ENCODE measurements at regions not wholly inside any gene's neighbourhood (a gene's known extent, or its start where the extent isn't known, plus 50 kb on each side); places are given as distances from the start of the nearest gene placed in this dataset.

GRCh38 chr2:66073172-66073571 is 361.8 kb upstream of the MEIS1 start:
- Histone ChIP-seq H3K9me3 (ENCODE audit: control insufficient read depth, insufficient read depth, low read depth, low read length) (no peaks in the 10 kb centered on the region), H3K4me3 (ENCODE audit: low read depth, low read length) (no peak overlapping the region), H3K36me3 (ENCODE audit: control insufficient read depth in 2 of 2, insufficient read depth in 1 of 2, low read length in 2 of 2) (no peaks in the 10 kb centered on the region), H3K27ac (ENCODE audit: extremely low read depth, low read depth, low read length) (no peak overlapping the region), H3K4me1 (ENCODE audit: control insufficient read depth, insufficient read depth, low read length) (peaks cover 13% of the 10 kb centered on the region)
- CTCF ChIA-PET, result interaction anchor here (0.6 kb wide), 1 partner anchor 288 kb away, joined by 3 read pairs; no protein-coding TSS in a partner anchor
- POLR2A ChIA-PET, result no interaction called here
- TF ChIP-seq ZSCAN16 (tag by site-specific recombination; IDR thresholded peaks at IDR 0.05) (no peak), REST (tag by site-specific recombination; IDR thresholded peaks at IDR 0.05) (no peak)

- POLR2A ChIA-PET, result no interaction called here
- TF ChIP-seq GLI4 (tag by site-specific recombination; IDR thresholded peaks at IDR 0.05) (no peak), KLF8 (tag by site-specific recombination; IDR thresholded peaks at IDR 0.05) (peak; percentile 29; the same call in 1 of the 2 replicates), ZSCAN30 (tag by site-specific recombination; IDR thresholded peaks at IDR 0.05) (no peak), ZNF600 (tag by site-specific recombination; IDR thresholded peaks at IDR 0.05) (no peak), ZNF10 (tag by site-specific recombination; IDR thresholded peaks at IDR 0.05) (peak; percentile 26; the same call in 1 of the 2 replicates), ATF2 (tag by site-specific recombination; IDR thresholded peaks at IDR 0.05; ENCODE audit: low read depth) (peak; percentile 50; the same call in 1 of the 2 replicates), PATZ1 (tag by site-specific recombination; IDR thresholded peaks at IDR 0.05) (peak; percentile 49; the same call in 1 of the 2 replicates), IKZF3 (tag by site-specific recombination; IDR thresholded peaks at IDR 0.05) (peak; percentile 86), HOXA7 (CRISPR knock-in tag; IDR thresholded peaks at IDR 0.05; ENCODE audit: borderline replicate concordance) (no peak), ZNF530 (tag by site-specific recombination; IDR thresholded peaks at IDR 0.05; ENCODE audit: low read depth) (no peak), ZFP37 (tag by site-specific recombination; IDR thresholded peaks at IDR 0.05) (no peak), ZNF2 (tag by site-specific recombination; IDR thresholded peaks at IDR 0.05) (0 out of 2 replicates have a peak, but pooled peaks have one; percentile 11), TCF7L2 (IDR thresholded peaks at IDR 0.05; ENCODE audit: borderline replicate concordance, low read depth, low read length) (peak; percentile 91), ZNF529 (tag by site-specific recombination; IDR thresholded peaks at IDR 0.05; ENCODE audit: insufficient replicate concordance) (no peak), ZNF785 (tag by site-specific recombination; IDR thresholded peaks at IDR 0.05) (no peak), ZNF266 (tag by site-specific recombination; IDR thresholded peaks at IDR 0.05; ENCODE audit: low read depth) (no peak), OSR2 (tag by site-specific recombination; IDR thresholded peaks at IDR 0.05) (peak; percentile 44), WT1 (tag by site-specific recombination; IDR thresholded peaks at IDR 0.05) (peak; percentile 45; the same call in 1 of the 2 replicates), PRDM6 (tag by site-specific recombination; IDR thresholded peaks at IDR 0.05) (peak; percentile 97), ZBTB44 (tag by site-specific recombination; IDR thresholded peaks at IDR 0.05) (peak; percentile 48), ZNF335 (tag by site-specific recombination; conservative IDR thresholded peaks at IDR 0.05) (peak; percentile 52)
Observed at GRCh38 chr2:66070721-66071602, 364.0 kb upstream of the MEIS1 start.

More at GRCh38 chr2:66070721-66071602, 364.0 kb upstream of the MEIS1 start:
- H3K4me3 ChIP-seq (ENCODE audit: low read depth, low read length), result no peak overlapping the region
- H3K4me1 ChIP-seq (ENCODE audit: control insufficient read depth, insufficient read depth, low read length), result peaks cover 13% of the 10 kb centered on the region
- CTCF ChIA-PET, result interaction anchor here (0.5 to 0.6 kb wide), 2 partner anchors 430 to 1691 kb away, joined by 3 read pairs; no protein-coding TSS in a partner anchor
- peak overlapping the region; percentile 79 for H3K27ac ChIP-seq (ENCODE audit: extremely low read depth, low read depth, low read length)
- H3K9me3 ChIP-seq (ENCODE audit: control insufficient read depth, insufficient read depth, low read depth, low read length), result no peaks in the 10 kb centered on the region
- no peaks in the 10 kb centered on the region for H3K36me3 ChIP-seq (ENCODE audit: control insufficient read depth in 2 of 2, insufficient read depth in 1 of 2, low read length in 2 of 2)
